HCT116 (cell line): ENCODE measurements at regions not wholly inside any gene's neighbourhood (a gene's known extent, or its start where the extent isn't known, plus 50 kb on each side); places are given as distances from the start of the nearest gene placed in this dataset.
A peak's percentile ranks its signal among the peaks of the same experiment; 100 is the strongest.
"Not testable (repeated sequence)": the region's sequence is repeated elsewhere in the genome, so short reads cannot be mapped to it uniquely, and the experiment has no call there.

Experiments used
- ATAC-seq: fragments of 200-7000 bp; cut with Tn5 transposase; 2 replicates; pipeline ENCODE4 v1.9.1; 2020; ENCODE audit warnings: mild to moderate bottlenecking, moderate library complexity
- BruUV-seq: library from RNA; stranded (reverse); fragments of 400-500 nt; replicated peaks from 2 replicates; lab custom pipeline; 2021; lab: Mats Ljungman, UMichigan
- CTCF ChIA-PET: fragments of 300-600 bp; sonication (Branson Sonifier 250); formaldehyde crosslinking; loops from one replicate; lab custom pipeline; 2021; ENCODE audit warnings: antibody characterized with exemption; lab: Charles Lee
- POLR2A ChIA-PET: fragments of 300-600, 350-600 bp; sonication (Branson Sonifier 250); formaldehyde crosslinking; loops from one replicate; lab custom pipeline; 2021; ENCODE audit warnings: antibody characterized with exemption; lab: Charles Lee
- RAD21 ChIA-PET, 2 experiments: fragments of 300-600 bp; sonication (Branson Sonifier 250); formaldehyde crosslinking; loops; one replicate each; lab custom pipeline; 2023; ENCODE audit warnings: low total read pairs in 2 of 2; ENCODE audit not compliant: uncharacterized antibody in 2 of 2, unreplicated experiment in 2 of 2, low non-redundant PET in 1 of 2; lab: Charles Lee
- DNase-seq: peaks from one replicate; pipeline ENCODE4 v3.0.0-alpha.2; 2010; ENCODE audit warnings: low read depth, low spot score
- H2AFZ ChIP-seq: fragments of 200-600 bp; shearing (Covaris generic), sonication (generic); 2 replicates; pipeline ENCODE4 v1.6.1; 2017; ENCODE audit warnings: low read depth, mixed run types, mixed read lengths, antibody characterized with exemption, low read length; ENCODE audit not compliant: poor library complexity, severe bottlenecking
- H3K27ac ChIP-seq: 2 replicates; pipeline ENCODE4 v1.5.1; 2012; ENCODE audit warnings: low read depth, low read length
- H3K27me3 ChIP-seq: fragments of 200-600 bp; sonication (generic); 2 replicates; pipeline ENCODE4 v1.6.1; 2016; ENCODE audit warnings: mixed run types, low read length, mixed read lengths; ENCODE audit not compliant: insufficient read depth
- H3K36me3 ChIP-seq, 2 experiments: fragments of 200-500 bp in 1 of 2; fragments of 200-600 bp in 1 of 2; sonication (Bioruptor generic) in 1 of 2; sonication (generic) in 1 of 2; 2 replicates each; pipeline versions ENCODE4 v1.5.1 to v1.6.1; 2014 to 2016; ENCODE audit warnings: low read length in 2 of 2, inconsistent platforms in 1 of 2, mixed read lengths in 1 of 2, mixed run types in 1 of 2; ENCODE audit not compliant: insufficient read depth in 2 of 2, control insufficient read depth in 1 of 2
- H3K4me1 ChIP-seq, 2 experiments: fragments of 200-600 bp in 1 of 2; sonication (generic) in 1 of 2; 2 replicates each; pipeline versions ENCODE4 v1.5.1 to v1.6.1; 2012 to 2017; ENCODE audit warnings: low read length in 2 of 2, inconsistent platforms in 1 of 2, mild to moderate bottlenecking in 1 of 2, mixed read lengths in 1 of 2, mixed run types in 1 of 2, moderate library complexity in 1 of 2; ENCODE audit not compliant: insufficient read depth in 2 of 2, control insufficient read depth in 1 of 2
- H3K4me2 ChIP-seq: fragments of 200-600 bp; sonication (generic); 2 replicates; pipeline ENCODE4 v1.6.1; 2017; ENCODE audit warnings: mixed run types, low read length, mixed read lengths
- H3K4me3 ChIP-seq, 2 experiments: fragments of 200-600 bp in 1 of 2; sonication (generic) in 1 of 2; replicated peaks in 1 of 2; 2 replicates each; pipeline ENCODE4 v1.5.1; 2011 to 2016; ENCODE audit warnings: low read length in 2 of 2, control low read depth in 1 of 2, low read depth in 1 of 2, mild to moderate bottlenecking in 1 of 2, mixed read lengths in 1 of 2, mixed run types in 1 of 2
- H3K79me2 ChIP-seq: fragments of 200-600 bp; sonication (generic); 2 replicates; pipeline ENCODE4 v1.6.1; 2017; ENCODE audit warnings: mild to moderate bottlenecking, mixed run types, low read length, moderate library complexity, mixed read lengths; ENCODE audit not compliant: insufficient read depth
- H3K9ac ChIP-seq: fragments of 200-600 bp; sonication (generic); 2 replicates; pipeline ENCODE4 v1.6.1; 2016; ENCODE audit warnings: low read length, mixed read lengths
- H3K9me2 ChIP-seq: fragments of 200-600 bp; sonication (generic), shearing (Covaris generic); 2 replicates; pipeline ENCODE4 v1.6.1; 2017; ENCODE audit warnings: mixed run types, mild to moderate bottlenecking, moderate library complexity; ENCODE audit not compliant: insufficient read depth
- H3K9me3 ChIP-seq, 2 experiments: fragments of 200-500 bp in 1 of 2; fragments of 200-600 bp in 1 of 2; sonication (Bioruptor generic) in 1 of 2; sonication (generic) in 1 of 2; 2 replicates each; pipeline ENCODE4 v1.6.1; 2014 to 2017; ENCODE audit warnings: low read length in 2 of 2, mixed read lengths in 2 of 2, inconsistent platforms in 1 of 2, low read depth in 1 of 2, mild to moderate bottlenecking in 1 of 2, mixed run types in 1 of 2, moderate library complexity in 1 of 2; ENCODE audit not compliant: control insufficient read depth in 1 of 2, insufficient read depth in 1 of 2
- H4K20me1 ChIP-seq: fragments of 200-600 bp; sonication (generic), shearing (Covaris generic); 2 replicates; pipeline ENCODE4 v1.6.1; 2017; ENCODE audit warnings: mixed run types, mild to moderate bottlenecking, moderate library complexity; ENCODE audit not compliant: insufficient read depth
- CBX3 ChIP-seq: IDR thresholded peaks from 2 replicates; pipeline ENCODE4 v1.6.1; 2012; ENCODE audit warnings: low read depth
- CTCF ChIP-seq, 3 experiments: fragments of 200-600 bp in 1 of 3; sonication (generic) in 1 of 3; IDR thresholded peaks in 2 of 3; conservative IDR thresholded peaks in 1 of 3; 2 replicates each; pipeline ENCODE4 v1.5.1; 2012 to 2017; ENCODE audit warnings: low read depth in 2 of 3, low read length in 2 of 3, antibody characterized with exemption in 1 of 3, borderline replicate concordance in 1 of 3, control low read depth in 1 of 3, mild to moderate bottlenecking in 1 of 3, mixed read lengths in 1 of 3, mixed run types in 1 of 3, moderate library complexity in 1 of 3; ENCODE audit not compliant: insufficient read depth in 1 of 3
- EGR1 ChIP-seq: IDR thresholded peaks from 2 replicates; pipeline ENCODE4 v1.6.1; 2012; ENCODE audit warnings: low read depth
- EZH2 ChIP-seq: fragments of 200-600 bp; sonication (generic); IDR thresholded peaks from 2 replicates; pipeline ENCODE4 v1.6.1; 2017; ENCODE audit warnings: antibody characterized with exemption, mixed run types
- JUND ChIP-seq: IDR thresholded peaks from 2 replicates; pipeline ENCODE4 v1.6.1; 2012
- POLR2AphosphoS5 ChIP-seq: IDR thresholded peaks from 2 replicates; pipeline ENCODE4 v1.6.1; 2011; ENCODE audit warnings: mild to moderate bottlenecking, low read depth, low read length, moderate library complexity
- RAD21 ChIP-seq: IDR thresholded peaks from 2 replicates; pipeline ENCODE4 v1.6.1; 2012; ENCODE audit warnings: low read depth, mild to moderate bottlenecking
- SIN3A ChIP-seq: IDR thresholded peaks from 2 replicates; pipeline ENCODE4 v1.6.1; 2012; ENCODE audit warnings: low read depth
- SP1 ChIP-seq: IDR thresholded peaks from 2 replicates; pipeline ENCODE4 v1.6.1; 2012; ENCODE audit warnings: low read depth
- ZBTB33 ChIP-seq: IDR thresholded peaks from 2 replicates; pipeline ENCODE4 v1.6.1; 2011; ENCODE audit warnings: mild to moderate bottlenecking, low read length, moderate library complexity; ENCODE audit not compliant: insufficient replicate concordance; ENCODE audit errors: extremely low read depth
- ZFX ChIP-seq: fragments of 450-650 bp; IDR thresholded peaks from 2 replicates; pipeline ENCODE4 v1.6.1; 2017
- ZNF274 ChIP-seq: fragments of 200-500 bp; sonication (Bioruptor generic); IDR thresholded peaks from 2 replicates; pipeline ENCODE4 v1.6.1; 2014; ENCODE audit warnings: mild to moderate bottlenecking, low read depth, low read length, inconsistent platforms
- intact Hi-C: fragments of 100-400 bp; cut with micrococcal nuclease; formaldehyde crosslinking; loops from 2 replicates; pipeline ENCODE4 v1.10.0; 2022

GRCh38 chr2:138386191-138386590, 115.4 kb upstream of the SPOPL start:
- ATAC-seq, H3K9me2 ChIP-seq, RAD21 ChIA-PET, H3K9me3 ChIP-seq, H4K20me1 ChIP-seq, H3K27me3 ChIP-seq, H3K27ac ChIP-seq, H3K36me3 ChIP-seq, H2AFZ ChIP-seq, H3K4me2 ChIP-seq, intact Hi-C loops, H3K79me2 ChIP-seq, H3K4me1 ChIP-seq, BruUV-seq, POLR2A ChIA-PET, H3K9ac ChIP-seq, H3K4me3 ChIP-seq, DNase-seq: not testable (repeated sequence)
- CTCF ChIA-PET = interaction anchor here (0.6 kb wide), 1 partner anchor 12 kb away, joined by 3 read pairs; no protein-coding TSS in a partner anchor
- peak in 2 of 3 experiments; percentile 18 to 25; a peak in 2 of 6 replicates for TF ChIP-seq CTCF (IDR thresholded peaks at IDR 0.05 in 2 of 3, conservative IDR thresholded peaks at IDR 0.05 in 1 of 3; ENCODE audit: borderline replicate concordance in 1 of 3, insufficient read depth in 1 of 3, low read depth in 2 of 3, low read length in 2 of 3)

- intact Hi-C loops = no loop called here
- H3K36me3 ChIP-seq = no peaks in the 10 kb centered on the region
- no peaks in the 10 kb centered on the region for H3K4me1 ChIP-seq
- no peak overlapping the region for H3K9ac ChIP-seq
- no peaks in the 10 kb centered on the region for H3K9me3 ChIP-seq
- ChIA-PET RAD21 (no interaction called here), POLR2A (no interaction called here), CTCF (interaction anchor here (0.6 to 1.4 kb wide), 2 partner anchors 14 to 62 kb away, joined by 3 to 4 read pairs; no protein-coding TSS in a partner anchor)
- no peak overlapping the region for H3K4me2 ChIP-seq
- no TSS peak for BruUV-seq
- H3K27me3 ChIP-seq = no peaks in the 10 kb centered on the region
- no peaks in the 10 kb centered on the region for H3K9me2 ChIP-seq
- no peak for DNase-seq
- H3K4me3 ChIP-seq = no peak overlapping the region
- no peaks in the 10 kb centered on the region for H3K79me2 ChIP-seq
- H3K27ac ChIP-seq = no peak overlapping the region
- no peak overlapping the region for H2AFZ ChIP-seq
- ATAC-seq = no peak
- H4K20me1 ChIP-seq = no peaks in the 10 kb centered on the region
- TF ChIP-seq JUND (no peak), EGR1 (no peak), EZH2 (no peak), ZBTB33 (no peak), SP1 (no peak), CTCF (IDR thresholded peaks at IDR 0.05 in 2 of 3, conservative IDR thresholded peaks at IDR 0.05 in 1 of 3; ENCODE audit: borderline replicate concordance in 1 of 3, insufficient read depth in 1 of 3, low read depth in 2 of 3, low read length in 2 of 3) (no peak), ZNF274 (no peak), POLR2AphosphoS5 (no peak), SIN3A (no peak), CBX3 (no peak), ZFX (no peak), RAD21 (no peak)
Measured at GRCh38 chr2:138389063-138389462, 112.5 kb upstream of the SPOPL start.
